Pancreas (tissue), 10 donors: ENCODE measurements at regions not wholly inside any gene's neighbourhood (a gene's known extent, or its start where the extent isn't known, plus 50 kb on each side); places are given as distances from the start of the nearest gene placed in this dataset.
"Not testable (repeated sequence)": the region's sequence is repeated elsewhere in the genome, so short reads cannot be mapped to it uniquely, and the experiment has no call there.

Experiments used
- ATAC-seq, 4 donors: fragments of 200-7000 bp; cut with Tn5 transposase; one replicate each; pipeline versions ENCODE4 v1.8.0 to v1.9.1; 2020; ENCODE audit warnings: mild to moderate bottlenecking in 4 of 4, moderate library complexity in 4 of 4
- DNase-seq, 6 donors: peaks; one replicate each; pipeline ENCODE4 v3.0.0-alpha.2; 2020
- FAIRE-seq: peaks from 2 replicates; lab custom pipeline; 2012; peaks lifted over from hg19 to GRCh38; lab: Jason Lieb, UNC
- H3K27ac ChIP-seq, 4 donors: fragments of 200-600 bp; sonication (generic); 1 replicate in 3 of 4; 2 replicates in 1 of 4; pipeline versions ENCODE4 v1.5.0 to v1.8.0; 2020
- H3K27me3 ChIP-seq, 4 donors: fragments of 200-600 bp; one replicate each; pipeline ENCODE4 v1.8.0; 2021
- H3K36me3 ChIP-seq, 3 donors: fragments of 200-600 bp; sonication (generic) in 1 of 3; one replicate each; pipeline versions ENCODE4 v1.5.0 to v1.8.0; 2020 to 2021
- H3K4me1 ChIP-seq, 3 donors: fragments of 200-600 bp; one replicate each; pipeline ENCODE4 v1.8.0; 2021
- H3K4me3 ChIP-seq, 4 donors: fragments of 200-600 bp; sonication (generic) in 2 of 4; one replicate each; pipeline versions ENCODE4 v1.5.0 to v1.8.0; 2020 to 2021
- H3K9me3 ChIP-seq, 4 donors: fragments of 200-600 bp; one replicate each; pipeline ENCODE4 v1.8.0; 2021
- CTCF ChIP-seq, 4 donors: fragments of 200-600 bp; sonication (generic) in 3 of 4; IDR thresholded peaks; one replicate each; pipeline versions ENCODE4 v1.5.0 to v1.8.0; 2021; ENCODE audit warnings: antibody characterized with exemption in 4 of 4
- WGBS, 2 donors: extraction: QIAGEN DNeasy Blood & Tissue Kit; methylation state at CpG; one replicate each; pipeline ENCODE4 v1.1.7; 2013; 5-methylcytosine and 5-hydroxymethylcytosine counted together
- intact Hi-C, 3 donors: fragments of 100-400 bp; cut with DNase I; formaldehyde crosslinking; loops; one replicate each; pipeline versions ENCODE4 v1.11.1 to v1.14.2; 2022
- donor health status: healthy with polysubstance abuse.
- donor health status: DM: no; HTN: no; CAD: no; lungs with moderate emphysema.
- donor health status: DM: no; HTN: no; CAD: no.
- donor health status: control.
- donor health status: control.
- donor health status: Bipolar disorder and iron deficiency.
- donor health status: DM: yes; HTN: yes; CAD: no.
- donor health status: DM: no; HTN: no; CAD: no.
- donor health status: DM: no; HTN: no; CAD: no.
- donor health status: DM: yes; HTN: yes; CAD: no.

DNA sequence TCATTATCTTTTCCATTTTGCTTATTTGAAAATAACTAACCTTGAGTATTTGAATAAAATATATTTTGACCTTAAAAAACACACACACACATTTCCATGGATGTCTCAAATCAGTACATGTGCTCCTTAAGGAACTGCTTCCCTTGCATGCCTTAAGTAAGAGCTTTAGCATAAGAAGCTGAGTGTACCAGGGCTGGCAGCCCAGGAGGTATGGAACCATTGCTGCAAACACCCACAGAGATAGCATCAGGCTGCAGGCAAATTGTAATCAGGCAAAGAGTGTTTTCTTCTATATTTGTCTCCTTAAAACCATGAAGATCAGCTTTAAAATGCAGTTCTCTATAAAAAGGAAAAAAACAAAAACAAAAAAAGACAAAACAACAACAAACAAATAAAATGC is 160.6 kb downstream of the PLK2 start:
- intact Hi-C loops, result no loop called here
- Histone ChIP-seq H3K36me3 (no peaks in the 10 kb centered on the region), H3K4me1 (no peaks in the 10 kb centered on the region), H3K4me3 (no peak overlapping the region), H3K27me3 (no peaks in the 10 kb centered on the region), H3K27ac (no peak overlapping the region), H3K9me3 (no peaks in the 10 kb centered on the region)
- FAIRE-seq, result no peak
- DNase-seq, result no peak
- TF ChIP-seq CTCF (IDR thresholded peaks at IDR 0.05), result no peak
- ATAC-seq, result no peak

DNA sequence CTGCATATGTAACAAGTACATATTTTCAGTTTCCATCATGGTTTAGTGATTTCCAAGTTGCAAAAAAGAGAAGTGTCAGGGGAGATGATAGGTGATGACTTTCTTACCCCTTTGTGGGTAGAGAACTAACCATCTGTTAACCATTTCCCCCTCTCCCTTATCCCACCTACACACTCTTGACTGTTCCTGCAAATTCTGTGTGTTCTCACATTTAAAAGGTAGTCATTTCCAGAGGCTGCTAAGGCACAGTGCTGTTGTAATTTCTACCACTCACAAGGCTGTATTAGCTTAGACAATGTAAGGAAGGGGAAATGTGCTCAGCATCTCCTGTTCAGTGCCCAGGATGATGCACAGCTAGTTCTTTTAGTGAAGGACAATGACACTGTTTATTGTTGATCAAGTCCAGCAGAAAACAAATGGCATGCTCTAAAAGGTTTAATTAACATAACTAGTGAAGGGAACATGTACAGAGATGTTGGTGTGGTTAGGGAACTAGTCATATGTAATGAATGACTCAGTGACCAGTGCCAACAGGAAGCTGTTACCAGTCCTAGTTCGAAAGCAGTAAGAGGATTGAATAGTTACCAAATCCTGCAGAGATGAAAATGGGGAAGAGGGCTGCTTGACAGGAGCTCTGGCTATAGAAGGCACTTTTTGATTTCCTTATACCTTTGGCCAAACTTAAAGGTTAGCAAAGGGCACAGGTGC is 165.1 kb downstream of the PLK2 start:
- H3K9me3 ChIP-seq, result no peaks in the 10 kb centered on the region
- ATAC-seq (no peak), FAIRE-seq (no peak), DNase-seq (no peak)
- no peak overlapping the region for H3K27ac ChIP-seq
- intact Hi-C loops, result no loop called here
- no peak for TF ChIP-seq CTCF (IDR thresholded peaks at IDR 0.05)
- no peaks in the 10 kb centered on the region for H3K27me3 ChIP-seq
- no peaks in the 10 kb centered on the region for H3K4me1 ChIP-seq
- no peak overlapping the region for H3K4me3 ChIP-seq
- H3K36me3 ChIP-seq, result no peaks in the 10 kb centered on the region
- WGBS, 2 donors, result 37 to 42% methylated on average over 1 of the region's 1 CpG

DNA sequence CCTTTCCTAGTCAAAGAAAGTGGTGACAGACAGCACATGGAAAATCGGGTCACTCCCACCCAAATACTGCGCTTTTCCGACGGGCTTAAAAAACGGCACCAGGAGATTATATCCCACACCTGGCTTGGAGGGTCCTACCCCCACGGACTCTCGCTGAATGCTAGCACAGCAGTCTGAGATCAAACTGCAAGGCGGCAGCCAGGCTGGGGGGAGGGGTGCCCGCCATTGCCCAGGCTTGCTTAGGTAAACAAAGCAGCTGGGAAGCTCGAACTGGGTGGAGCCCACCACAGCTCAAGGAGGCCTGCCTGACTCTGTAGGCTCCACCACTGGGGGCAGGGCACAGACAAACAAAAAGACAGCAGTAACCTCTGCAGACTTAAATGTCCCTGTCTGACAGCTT is 171.6 kb downstream of the PLK2 start:
- WGBS, 2 donors, result 69 to 80% methylated on average over 10 of the region's 10 CpGs
- H3K36me3 ChIP-seq, H3K4me3 ChIP-seq, FAIRE-seq, H3K9me3 ChIP-seq, H3K27me3 ChIP-seq, H3K27ac ChIP-seq, H3K4me1 ChIP-seq, intact Hi-C loops, ATAC-seq: not testable (repeated sequence)
- DNase-seq, result peak in 1 of 6 donors; percentile 36

DNA sequence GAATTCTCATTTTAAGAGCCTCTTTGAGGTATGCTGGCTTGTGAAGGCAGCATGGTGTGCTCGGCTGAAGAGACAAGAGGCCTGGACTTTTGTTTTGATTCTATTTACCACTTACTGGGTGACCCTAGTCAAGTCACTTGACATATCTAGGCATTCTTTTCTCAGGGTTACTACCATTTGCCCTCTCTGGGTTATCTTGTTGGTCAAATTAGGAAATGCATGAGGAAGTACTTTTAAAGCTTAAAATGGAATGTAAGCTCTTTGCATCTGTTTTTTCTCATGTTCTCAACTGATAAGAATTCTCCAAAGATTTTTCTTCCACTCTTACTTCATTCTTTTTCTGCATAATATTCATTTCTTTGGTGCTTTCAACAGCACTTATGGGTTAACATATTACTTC is 173.1 kb downstream of the PLK2 start:
- intact Hi-C loops, result no loop called here
- no peaks in the 10 kb centered on the region for H3K36me3 ChIP-seq

DNA sequence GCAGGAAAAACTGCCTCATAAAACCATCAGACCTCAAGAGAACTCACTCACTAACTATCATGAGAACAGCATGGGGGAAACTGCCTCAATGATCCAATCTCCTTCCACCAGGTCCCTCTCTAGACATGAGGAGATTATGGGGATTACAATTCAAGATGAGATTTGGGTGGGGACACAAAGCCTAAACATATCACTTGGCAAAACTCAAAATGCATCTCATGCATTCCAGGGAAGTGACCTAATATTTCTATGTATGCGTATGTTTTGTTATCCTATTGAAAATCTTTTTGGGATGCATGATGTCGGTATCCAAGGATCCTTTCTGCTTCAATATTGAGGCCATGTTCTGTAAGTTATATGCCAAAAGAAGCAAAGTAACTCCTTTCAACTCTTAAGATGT is 174.0 kb downstream of the PLK2 start:
- no peaks in the 10 kb centered on the region for H3K36me3 ChIP-seq
- no peak overlapping the region for H3K27ac ChIP-seq
- no peak overlapping the region for H3K4me3 ChIP-seq
- H3K4me1 ChIP-seq, result no peaks in the 10 kb centered on the region
- DNase-seq (no peak), ATAC-seq (no peak), FAIRE-seq (no peak)
- intact Hi-C loops, result no loop called here
- no peak for TF ChIP-seq CTCF (IDR thresholded peaks at IDR 0.05)
- no peaks in the 10 kb centered on the region for H3K9me3 ChIP-seq
- WGBS, 2 donors, result 93 to 97% methylated on average over 2 of the region's 2 CpGs
- no peaks in the 10 kb centered on the region for H3K27me3 ChIP-seq

More for the DNA sequence above, 173.1 kb downstream of the PLK2 start:
- FAIRE-seq (no peak), ATAC-seq (no peak), DNase-seq (no peak)
- TF ChIP-seq CTCF (IDR thresholded peaks at IDR 0.05), result no peak
- 88 to 96% methylated on average over 1 of the region's 1 CpG for WGBS, 2 donors
- no peak overlapping the region for H3K4me3 ChIP-seq
- H3K27me3 ChIP-seq, result no peaks in the 10 kb centered on the region
- no peaks in the 10 kb centered on the region for H3K4me1 ChIP-seq
- no peaks in the 10 kb centered on the region for H3K9me3 ChIP-seq
- no peak overlapping the region for H3K27ac ChIP-seq
